ENCODE measurements at regions not wholly inside any gene's neighbourhood (a gene's known extent, or its start where the extent isn't known, plus 50 kb on each side); places are given as distances from the start of the nearest gene placed in this dataset.

DNA sequence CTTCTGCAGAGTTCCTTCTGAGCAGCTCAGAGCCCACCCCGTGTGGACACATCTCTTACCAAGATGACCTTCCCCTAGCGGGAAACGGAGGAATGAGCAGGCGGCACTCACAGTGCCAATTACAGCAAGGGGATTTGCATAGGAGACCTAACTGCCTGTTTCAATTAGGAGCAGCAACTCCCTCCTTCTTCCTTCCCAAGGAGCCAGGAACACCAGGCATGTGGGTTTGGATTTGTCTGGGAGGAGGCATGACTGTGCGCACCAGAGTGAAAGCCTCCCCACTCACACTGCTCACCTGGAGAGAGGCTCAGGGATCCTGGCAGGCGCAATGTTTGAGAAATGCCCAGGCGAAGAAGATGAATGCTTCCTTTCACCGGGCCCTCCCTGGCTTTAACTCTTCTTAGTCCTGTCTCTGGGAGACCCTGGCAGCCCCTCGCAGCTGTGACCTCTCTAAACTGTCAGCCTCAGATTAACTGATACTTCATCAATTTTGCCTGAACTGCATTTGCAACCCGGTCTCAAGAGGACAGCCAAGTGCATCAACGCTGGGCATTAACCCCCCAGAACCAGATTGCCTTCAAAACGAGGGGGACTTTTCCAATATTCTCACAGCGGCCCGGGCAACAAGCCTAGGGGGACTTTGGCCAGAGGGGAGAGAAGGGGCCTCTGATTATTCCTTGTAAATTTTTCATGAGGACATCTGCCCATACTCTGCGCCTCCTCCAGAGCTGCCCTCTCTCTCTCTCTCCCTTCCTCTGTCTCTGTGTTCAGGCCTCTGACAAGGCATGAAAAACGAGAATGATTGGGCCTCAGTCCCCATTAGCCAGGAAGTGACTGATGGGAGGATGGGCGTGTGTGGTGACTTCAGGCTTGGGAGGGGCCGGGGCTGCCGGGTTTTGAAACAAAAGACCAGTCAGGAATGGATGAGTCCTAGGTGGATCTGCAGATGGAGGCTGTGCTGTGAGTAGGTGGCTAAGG lies 93.8 kb downstream of the CMPK2 start:
- Mint-ChIP-seq H3K27me3 (peaks cover 18 to 41% (median 28%) of the 10 kb centered on the region in 5 donors), H3K4me1 (peaks cover 4 to 8% (median 7%) of the 10 kb centered on the region in 4 donors), H3K27ac (no peak overlapping the region), H3K36me3 (no peaks in the 10 kb centered on the region), H3K4me3 (peak overlapping the region in 1 of 10 donors; percentile 16), H3K9me3 (no peaks in the 10 kb centered on the region)
- POLR2A ChIA-PET, result no interaction called here
- ATAC-seq (no peak), DNase-seq (no peak)

DNA sequence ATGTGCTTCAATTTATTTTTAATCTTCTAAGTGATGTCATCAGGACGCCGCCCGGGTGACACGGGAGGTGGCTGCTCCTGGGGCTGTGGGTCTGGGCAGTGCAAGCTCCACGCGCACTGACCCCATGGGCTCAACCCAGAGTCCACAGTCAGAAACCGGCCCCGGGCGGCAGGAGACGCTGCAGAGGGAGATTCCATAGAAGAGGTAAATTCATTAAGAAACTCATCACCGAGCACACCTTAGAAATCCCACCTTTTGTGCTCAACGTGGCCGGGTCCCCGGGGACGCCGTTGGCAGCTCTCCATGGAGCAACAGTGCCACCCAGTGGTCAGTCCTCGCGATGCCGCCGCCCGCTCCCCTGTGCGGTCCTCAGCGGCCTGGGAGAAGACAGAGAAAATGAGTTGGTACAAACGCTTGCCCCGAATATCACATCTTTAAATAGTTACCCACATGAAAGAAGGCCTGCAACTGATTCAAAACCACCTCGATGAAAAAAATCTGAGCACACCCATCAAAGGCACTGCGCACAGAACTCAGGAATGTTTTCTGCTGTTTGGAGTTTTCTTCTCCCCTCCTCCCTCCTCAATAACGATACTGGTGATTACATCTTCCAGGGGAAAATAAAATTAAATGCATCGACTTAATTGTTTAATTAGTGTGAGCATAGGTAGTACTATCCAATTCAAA lies 92.6 kb downstream of the CMPK2 start:
- peak overlapping the region in 8 of 10 donors; percentile 2 to 65 (median 24) for H3K4me3 Mint-ChIP-seq
- H3K27me3 Mint-ChIP-seq, result peaks cover 18 to 41% (median 28%) of the 10 kb centered on the region in 5 donors
- DNase-seq (peak; percentile 35 to 76 (median 67)), ATAC-seq (peak; percentile 88 to 89)
- H3K4me1 Mint-ChIP-seq, result peaks cover 4 to 8% (median 7%) of the 10 kb centered on the region in 4 donors
- no peaks in the 10 kb centered on the region for H3K9me3 Mint-ChIP-seq
- POLR2A ChIA-PET, result no interaction called here
- peak overlapping the region in 3 of 10 donors; percentile 3 to 68 (median 44) for H3K27ac Mint-ChIP-seq
- H3K36me3 Mint-ChIP-seq, result no peaks in the 10 kb centered on the region

DNA sequence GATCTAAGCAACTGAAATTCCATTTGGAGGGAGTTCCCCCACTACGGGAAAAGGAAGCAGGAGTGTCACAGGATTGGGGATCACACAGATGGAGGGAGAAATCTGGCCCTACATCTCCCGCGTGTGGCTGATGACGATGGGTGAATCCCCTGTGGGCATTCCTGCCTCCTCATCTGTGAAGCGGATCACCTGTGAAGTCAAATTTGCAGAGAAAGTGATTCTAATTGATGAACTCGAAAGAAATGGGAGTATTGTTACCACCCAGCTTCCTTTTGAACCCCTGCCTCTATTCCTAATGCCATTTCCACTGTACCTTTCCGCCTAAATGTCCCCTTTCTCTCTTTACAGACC lies 92.0 kb downstream of the CMPK2 start:
- peak overlapping the region in 2 of 10 donors; percentile 31 to 46 for H3K4me3 Mint-ChIP-seq
- peaks cover 18 to 41% (median 28%) of the 10 kb centered on the region in 5 donors for H3K27me3 Mint-ChIP-seq
- H3K9me3 Mint-ChIP-seq, result no peaks in the 10 kb centered on the region
- DNase-seq, result no peak
- H3K36me3 Mint-ChIP-seq, result no peaks in the 10 kb centered on the region
- POLR2A ChIA-PET, result no interaction called here
- ATAC-seq, result no peak
- H3K27ac Mint-ChIP-seq, result no peak overlapping the region
- peaks cover 4 to 8% (median 7%) of the 10 kb centered on the region in 4 donors for H3K4me1 Mint-ChIP-seq

DNA sequence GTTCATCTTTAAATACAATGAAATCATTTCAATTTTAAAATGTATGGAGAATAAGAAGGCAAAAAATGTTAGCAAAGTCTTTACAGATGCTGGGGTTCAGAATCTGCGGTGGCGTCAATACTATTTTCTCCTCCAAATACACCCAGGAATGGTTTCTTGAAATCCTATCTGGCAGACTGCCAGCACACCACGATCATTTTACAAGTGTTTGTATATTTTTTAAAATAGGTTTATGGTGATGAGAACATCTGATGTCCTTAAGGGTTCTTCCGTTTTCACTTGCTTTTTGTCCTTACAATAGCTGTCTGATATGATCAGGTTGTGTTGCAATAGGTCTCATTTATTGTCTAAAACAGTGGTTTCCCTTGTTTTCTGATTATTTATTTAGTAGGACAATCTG lies 89.6 kb downstream of the CMPK2 start:
- POLR2A ChIA-PET, result no interaction called here
- H3K4me1 Mint-ChIP-seq, result peaks cover 7 to 14% (median 13%) of the 10 kb centered on the region in 4 donors
- H3K27me3 Mint-ChIP-seq, result peaks cover 18 to 41% (median 28%) of the 10 kb centered on the region in 5 donors
- no peaks in the 10 kb centered on the region for H3K36me3 Mint-ChIP-seq
- ATAC-seq (no peak), DNase-seq (no peak)
- H3K4me3 Mint-ChIP-seq, result no peak overlapping the region
- H3K27ac Mint-ChIP-seq, result no peak overlapping the region
- H3K9me3 Mint-ChIP-seq, result no peaks in the 10 kb centered on the region

DNA sequence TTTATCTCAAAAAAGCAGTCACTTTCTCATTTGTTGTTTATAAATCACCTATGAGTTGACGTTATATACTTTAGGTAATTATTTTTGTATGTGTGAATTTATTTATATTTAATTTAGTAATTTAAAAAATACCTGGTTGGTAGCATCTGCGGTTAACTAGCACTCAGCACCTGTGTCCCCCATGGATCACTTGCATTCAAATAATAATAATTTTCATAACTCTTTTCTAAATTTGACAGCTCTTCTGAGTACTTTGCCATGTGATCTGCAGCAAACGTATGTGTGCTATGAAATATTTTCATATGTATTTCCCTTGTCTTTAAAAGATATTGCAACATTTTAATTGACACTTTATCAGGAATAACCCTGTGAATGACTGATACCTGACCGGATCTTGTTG lies 88.1 kb downstream of the CMPK2 start:
- Mint-ChIP-seq H3K4me3 (no peak overlapping the region), H3K27me3 (peaks cover 14 to 32% (median 19%) of the 10 kb centered on the region in 5 donors), H3K4me1 (peaks cover 7 to 22% (median 19%) of the 10 kb centered on the region in 4 donors), H3K27ac (no peak overlapping the region), H3K36me3 (no peaks in the 10 kb centered on the region), H3K9me3 (no peaks in the 10 kb centered on the region)
- POLR2A ChIA-PET, result no interaction called here
- ATAC-seq (no peak), DNase-seq (no peak)

DNA sequence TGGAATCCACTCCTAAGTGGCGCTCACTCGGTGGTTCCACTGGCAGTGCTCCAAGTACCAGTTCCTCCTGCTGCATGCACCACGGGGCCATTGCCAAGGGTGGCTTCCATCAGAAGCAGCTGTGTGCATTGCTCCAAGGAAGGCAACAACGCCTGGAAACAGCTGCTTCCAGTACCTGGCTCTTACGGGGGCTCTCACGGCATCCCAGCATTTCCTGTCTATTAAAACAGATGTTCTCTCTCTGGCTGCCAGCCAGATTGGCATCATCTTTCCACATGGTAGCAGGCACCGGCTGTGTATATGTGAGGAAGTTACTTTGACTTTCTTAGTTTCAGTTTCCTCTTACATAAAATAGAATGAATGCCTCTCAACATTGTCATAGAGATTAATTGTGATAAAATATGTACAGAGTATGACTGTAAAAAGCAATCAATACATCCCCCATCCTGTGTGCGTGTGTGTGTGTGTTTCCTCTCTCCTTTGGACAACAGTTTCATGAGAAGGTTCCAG lies 84.9 kb downstream of the CMPK2 start:
- peak in 1 of 10 donors; percentile 2 for DNase-seq
- peak overlapping the region in 9 of 10 donors; percentile 1 to 67 (median 38) for H3K4me3 Mint-ChIP-seq
- H3K9me3 Mint-ChIP-seq, result no peaks in the 10 kb centered on the region
- H3K36me3 Mint-ChIP-seq, result no peaks in the 10 kb centered on the region
- peaks cover 3 to 15% (median 12%) of the 10 kb centered on the region in 4 donors for H3K4me1 Mint-ChIP-seq
- H3K27ac Mint-ChIP-seq, result peak overlapping the region in 2 of 10 donors; percentile 17 to 22
- POLR2A ChIA-PET, result no interaction called here
- ATAC-seq, result peak in 1 of 2 donors; percentile 43
- peaks cover 0 to 2% (median 0%) of the 10 kb centered on the region in 5 donors for H3K27me3 Mint-ChIP-seq

DNA sequence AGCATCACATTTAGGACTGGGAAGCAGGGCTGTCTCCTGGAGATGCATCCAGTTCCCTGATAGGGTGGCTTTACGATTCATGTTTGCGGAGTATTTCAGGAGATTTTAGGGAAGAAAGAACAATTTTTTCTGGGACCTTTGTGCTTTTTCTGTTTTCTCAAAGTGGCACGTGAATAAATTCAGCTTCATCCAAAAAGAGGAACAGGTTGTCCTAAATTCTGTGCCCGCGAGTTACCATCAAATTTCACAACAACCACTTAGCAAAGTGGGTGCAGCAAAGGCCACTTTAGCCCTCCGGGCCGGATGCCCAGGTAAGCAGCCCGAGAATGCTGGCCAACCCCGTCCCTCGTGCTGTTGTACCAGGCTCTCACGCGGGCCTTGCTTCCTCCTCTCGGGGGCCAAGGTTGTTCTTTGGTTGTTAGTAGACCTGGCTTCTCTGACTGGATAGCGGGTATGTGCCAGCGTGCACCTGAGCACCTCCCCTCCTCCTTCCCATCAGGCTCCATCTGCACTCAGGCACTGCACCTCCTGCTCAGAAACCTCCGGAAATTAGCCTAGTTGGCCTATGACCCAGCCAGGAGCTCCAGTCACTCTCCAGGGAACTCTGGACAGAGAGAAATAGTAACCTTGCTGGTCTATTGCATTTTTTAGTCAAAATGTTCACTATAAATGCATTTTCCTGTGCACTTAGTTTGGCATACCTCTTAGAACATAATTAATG lies 83.0 kb downstream of the CMPK2 start:
- DNase-seq, result no peak
- no peaks in the 10 kb centered on the region for H3K36me3 Mint-ChIP-seq
- no peak for ATAC-seq
- H3K27me3 Mint-ChIP-seq, result peaks cover 0 to 3% (median 0%) of the 10 kb centered on the region in 5 donors
- POLR2A ChIA-PET, result no interaction called here
- no peaks in the 10 kb centered on the region for H3K9me3 Mint-ChIP-seq
- H3K27ac Mint-ChIP-seq, result no peak overlapping the region
- no peak overlapping the region for H3K4me3 Mint-ChIP-seq
- H3K4me1 Mint-ChIP-seq, result peaks cover 3 to 15% (median 12%) of the 10 kb centered on the region in 4 donors

DNA sequence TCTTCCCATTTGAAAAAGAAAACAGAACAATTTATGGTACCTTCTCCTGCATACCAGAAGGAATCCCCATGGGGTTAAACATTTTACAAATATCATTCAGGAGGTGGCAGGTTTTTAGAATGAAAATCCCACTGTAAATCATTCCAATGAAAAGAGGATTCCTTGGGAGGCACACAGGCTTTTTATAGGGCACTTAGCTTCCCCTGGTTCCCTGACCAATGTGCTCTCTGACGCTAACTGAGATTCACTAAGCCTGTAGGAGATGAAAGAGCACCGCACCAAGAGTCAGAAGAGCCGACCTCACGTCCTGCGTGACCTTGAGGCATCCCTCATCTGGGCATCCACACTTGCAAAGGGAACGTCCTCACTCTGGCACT lies 82.5 kb downstream of the CMPK2 start:
- H3K27ac Mint-ChIP-seq, result no peak overlapping the region
- POLR2A ChIA-PET, result no interaction called here
- no peak overlapping the region for H3K4me3 Mint-ChIP-seq
- H3K4me1 Mint-ChIP-seq, result peaks cover 3 to 15% (median 12%) of the 10 kb centered on the region in 4 donors
- no peak for DNase-seq
- ATAC-seq, result no peak
- H3K36me3 Mint-ChIP-seq, result no peaks in the 10 kb centered on the region
- no peaks in the 10 kb centered on the region for H3K9me3 Mint-ChIP-seq
- peaks cover 0 to 3% (median 0%) of the 10 kb centered on the region in 5 donors for H3K27me3 Mint-ChIP-seq

DNA sequence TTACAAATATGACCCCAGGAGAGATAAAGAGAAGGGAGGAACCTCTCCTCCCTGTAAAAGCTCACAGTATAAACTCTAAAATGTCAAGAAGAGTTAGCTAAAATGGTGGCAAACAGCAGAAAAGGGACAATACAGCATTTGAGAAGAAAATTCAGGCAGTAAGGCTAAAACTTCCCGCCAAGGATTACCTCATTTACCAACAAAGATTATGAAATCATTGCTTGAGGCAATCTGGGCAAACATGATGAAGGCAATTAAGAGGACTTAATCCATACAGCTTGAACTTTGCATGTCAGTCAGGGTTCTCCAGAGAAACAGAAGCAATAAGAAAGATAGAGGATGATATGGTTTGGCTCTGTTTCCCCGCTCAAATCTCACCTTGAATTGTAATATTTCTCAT lies 81.4 kb downstream of the CMPK2 start:
- H3K27ac Mint-ChIP-seq, result no peak overlapping the region
- H3K9me3 Mint-ChIP-seq, result no peaks in the 10 kb centered on the region
- no peaks in the 10 kb centered on the region for H3K36me3 Mint-ChIP-seq
- ATAC-seq (no peak), DNase-seq (no peak)
- H3K27me3 Mint-ChIP-seq, result peaks cover 0 to 8% (median 4%) of the 10 kb centered on the region in 5 donors
- POLR2A ChIA-PET, result no interaction called here
- no peak overlapping the region for H3K4me3 Mint-ChIP-seq
- H3K4me1 Mint-ChIP-seq, result peaks cover 3 to 15% (median 12%) of the 10 kb centered on the region in 4 donors

DNA sequence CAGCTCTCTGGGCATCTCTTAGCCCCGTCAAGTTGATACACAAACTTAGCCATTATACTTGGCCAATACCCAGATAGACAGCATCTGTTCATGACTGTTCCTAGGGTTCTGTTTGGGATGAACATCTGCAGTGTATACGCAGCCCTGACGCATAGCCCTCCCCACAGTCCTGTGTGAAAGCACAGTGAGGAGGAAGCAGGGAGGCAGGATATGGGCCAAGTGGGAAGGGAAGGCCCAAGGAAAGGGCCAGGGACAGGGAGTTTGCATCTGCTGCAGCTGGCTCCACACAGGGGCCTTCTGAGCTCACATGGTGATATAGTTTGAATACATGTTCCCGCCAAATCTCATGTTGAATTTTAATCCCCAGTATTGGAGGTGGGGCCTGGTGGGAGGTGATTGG lies 80.2 kb downstream of the CMPK2 start:
- ATAC-seq, result no peak
- no peaks in the 10 kb centered on the region for H3K9me3 Mint-ChIP-seq

DNA sequence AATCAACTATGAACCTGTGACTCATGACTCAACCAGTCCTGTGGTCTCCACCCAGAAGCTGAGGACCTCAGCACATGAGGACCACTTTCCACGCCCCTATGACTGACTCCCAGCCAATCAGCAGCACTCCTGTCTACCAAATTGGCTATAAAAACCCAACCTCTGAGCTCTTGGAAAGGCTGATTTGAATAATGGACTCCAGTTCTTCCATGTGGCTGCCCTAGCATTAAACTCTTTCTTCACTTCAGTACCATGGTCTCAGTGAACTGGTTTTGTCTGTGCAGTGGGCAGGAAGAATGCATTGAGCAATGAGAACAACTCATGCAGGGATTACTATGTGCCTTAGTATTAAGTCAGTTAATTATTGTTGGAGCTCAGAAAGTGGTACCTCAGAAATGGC lies 78.3 kb downstream of the CMPK2 start:
- peaks cover 0 to 14% (median 4%) of the 10 kb centered on the region in 5 donors for H3K27me3 Mint-ChIP-seq
- H3K4me1 Mint-ChIP-seq, result peaks cover 0 to 3% (median 0%) of the 10 kb centered on the region in 4 donors
- no peak overlapping the region for H3K4me3 Mint-ChIP-seq
- no peaks in the 10 kb centered on the region for H3K36me3 Mint-ChIP-seq
- no peaks in the 10 kb centered on the region for H3K9me3 Mint-ChIP-seq
- ATAC-seq (no peak), DNase-seq (no peak)
- no peak overlapping the region for H3K27ac Mint-ChIP-seq
- POLR2A ChIA-PET, result no interaction called here

More for the DNA sequence above, 80.2 kb downstream of the CMPK2 start:
- DNase-seq, result no peak
- Mint-ChIP-seq H3K27me3 (peaks cover 0 to 8% (median 4%) of the 10 kb centered on the region in 5 donors), H3K4me1 (peaks cover 3 to 15% (median 12%) of the 10 kb centered on the region in 4 donors), H3K36me3 (no peaks in the 10 kb centered on the region), H3K27ac (no peak overlapping the region), H3K4me3 (no peak overlapping the region)
- POLR2A ChIA-PET, result no interaction called here

DNA sequence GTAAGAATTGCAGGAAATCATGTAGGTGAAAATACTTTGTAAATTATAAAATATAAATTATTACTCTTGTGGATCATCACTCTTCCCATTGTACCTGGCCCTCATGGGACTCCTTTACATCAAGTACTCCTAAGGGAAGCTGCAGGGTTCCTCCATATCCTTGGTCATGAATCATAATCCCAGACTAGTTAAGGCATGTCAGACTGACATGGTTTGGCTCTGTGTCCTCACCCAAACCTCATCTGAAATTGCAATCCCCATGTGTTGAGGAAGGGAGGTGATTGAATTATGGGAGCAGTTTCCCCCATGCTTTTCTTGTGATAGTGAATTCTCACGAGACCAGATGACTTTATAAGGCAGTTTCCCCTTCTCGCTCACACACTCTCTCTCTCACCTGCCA lies 77.1 kb downstream of the CMPK2 start:
- no peaks in the 10 kb centered on the region for H3K9me3 Mint-ChIP-seq
- H3K4me3 Mint-ChIP-seq, result no peak overlapping the region
- peaks cover 0 to 14% (median 2%) of the 10 kb centered on the region in 5 donors for H3K27me3 Mint-ChIP-seq
- POLR2A ChIA-PET, result no interaction called here
- DNase-seq (no peak), ATAC-seq (no peak)
- H3K27ac Mint-ChIP-seq, result no peak overlapping the region
- H3K36me3 Mint-ChIP-seq, result no peaks in the 10 kb centered on the region
- peaks cover 0 to 3% (median 0%) of the 10 kb centered on the region in 4 donors for H3K4me1 Mint-ChIP-seq
